ENCODE measurements at regions not wholly inside any gene's neighbourhood (a gene's known extent, or its start where the extent isn't known, plus 50 kb on each side); places are given as distances from the start of the nearest gene placed in this dataset.

GRCh38 chr1:2909797-2910196, 108.3 kb upstream of the TTC34 start:
- TF ChIP-seq CTCF (conservative IDR thresholded peaks at IDR 0.05; ENCODE audit: low read depth, low read length): no peak
- TF ChIP-seq EZH2 (IDR thresholded peaks at IDR 0.05; ENCODE audit: borderline replicate concordance, low read depth, low read length, poor library complexity, severe bottlenecking): no peak
